ENCODE measurements at regions not wholly inside any gene's neighbourhood (a gene's known extent, or its start where the extent isn't known, plus 50 kb on each side); places are given as distances from the start of the nearest gene placed in this dataset.
A peak's percentile ranks its signal among the peaks of the same experiment; 100 is the strongest.

DNA sequence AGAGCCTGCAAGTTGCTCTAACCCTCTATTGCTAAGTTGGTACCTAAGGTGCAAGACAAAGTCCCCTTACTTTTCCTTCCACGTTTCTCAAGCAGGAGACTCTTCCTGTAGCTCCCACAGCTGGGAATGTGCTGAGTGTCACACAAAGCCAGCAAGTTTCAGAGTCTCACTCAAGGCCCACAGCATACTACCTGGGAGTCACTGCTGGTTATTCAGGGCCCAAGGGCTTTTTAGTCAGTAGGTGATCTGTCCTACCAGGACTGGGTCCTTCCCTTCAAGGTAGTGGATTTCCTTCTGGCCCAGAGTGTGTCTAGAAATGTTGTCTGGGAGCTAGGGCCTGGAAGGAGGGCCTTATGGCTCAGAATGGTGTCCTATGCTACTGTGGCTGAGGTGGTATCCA, 261.9 kb upstream of the CITED2 start:
- DNase-seq (ENCODE audit: low read depth in 4 of 4, low spot score in 3 of 4) = no peak

DNA sequence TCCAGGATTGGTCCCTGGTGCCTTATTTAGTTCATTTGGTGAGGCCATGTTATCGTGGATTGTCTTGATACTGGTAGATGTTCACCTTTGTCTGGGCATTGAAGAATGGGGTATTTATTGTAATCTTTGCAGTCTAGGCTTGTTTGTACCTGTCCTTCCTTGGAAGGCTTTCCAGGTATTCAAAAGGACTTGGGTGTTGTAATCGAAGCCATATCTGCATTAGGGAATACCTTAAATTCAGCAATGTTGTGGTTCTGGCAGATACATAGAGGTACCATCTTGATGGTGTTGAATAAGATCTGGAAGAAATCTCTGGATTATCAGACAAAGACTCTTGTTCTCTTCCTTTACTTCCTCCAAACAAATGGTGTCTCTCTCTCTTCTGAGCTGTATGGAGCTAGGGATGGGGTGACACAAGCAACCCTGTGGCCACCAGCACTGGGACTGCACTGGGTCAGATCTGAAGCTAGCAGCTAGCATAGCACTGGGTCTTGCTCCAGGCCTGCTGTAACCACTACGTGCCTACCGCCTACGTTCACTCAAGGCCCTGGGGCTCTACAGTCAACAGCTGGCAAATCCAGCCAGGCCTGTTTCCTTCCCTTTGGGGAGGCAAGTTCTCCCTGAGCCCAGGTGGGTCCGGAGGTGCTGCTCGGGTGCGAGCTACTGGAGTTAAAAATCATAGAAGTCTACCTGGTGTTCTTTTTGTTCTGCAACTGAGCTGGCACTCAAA, 261.1 kb upstream of the CITED2 start:
- DNase-seq (ENCODE audit: low read depth in 4 of 4, low spot score in 3 of 4) = no peak

DNA sequence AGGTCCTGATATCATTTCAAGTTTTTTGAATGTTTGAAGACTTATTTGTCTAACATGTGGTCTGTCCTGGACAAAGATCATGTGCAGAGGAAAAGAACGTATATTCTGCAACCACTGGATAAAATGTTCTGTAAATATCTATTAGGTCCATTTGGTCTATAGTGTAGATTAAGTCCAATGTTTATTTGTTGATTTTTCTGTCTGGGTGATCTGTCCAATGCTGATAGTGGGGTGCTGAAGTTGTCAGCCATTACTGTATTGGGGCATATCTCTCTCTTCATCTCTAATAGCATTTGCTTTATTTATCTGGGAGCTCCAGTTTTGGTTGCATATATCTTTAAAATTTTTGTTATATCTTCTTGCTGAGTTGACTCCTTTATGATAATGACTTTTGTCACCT, 258.4 kb upstream of the CITED2 start:
- no peak for DNase-seq (ENCODE audit: low read depth in 4 of 4, low spot score in 3 of 4)

DNA sequence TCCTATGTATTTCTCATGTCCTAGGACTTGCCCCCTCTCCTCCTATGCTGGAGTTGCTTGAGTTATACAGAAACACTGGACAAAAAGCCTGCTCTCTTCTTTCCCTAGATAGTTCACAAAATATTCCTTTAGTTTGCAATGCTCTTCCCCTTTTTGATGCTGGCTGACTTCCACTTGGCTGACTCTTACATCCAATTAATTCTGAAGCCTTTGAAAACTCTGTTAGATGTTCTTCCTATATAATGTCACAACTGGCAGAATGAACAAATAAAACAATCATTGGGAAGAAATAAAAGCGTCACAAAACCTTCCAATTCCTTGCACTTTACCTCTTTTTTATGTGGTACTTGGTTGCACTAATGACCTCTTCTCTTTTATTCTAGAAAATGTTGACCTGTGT, 253.8 kb upstream of the CITED2 start:
- DNase-seq (ENCODE audit: low read depth in 4 of 4, low spot score in 3 of 4) = peak in 2 of 4 donors; percentile 44 to 49

DNA sequence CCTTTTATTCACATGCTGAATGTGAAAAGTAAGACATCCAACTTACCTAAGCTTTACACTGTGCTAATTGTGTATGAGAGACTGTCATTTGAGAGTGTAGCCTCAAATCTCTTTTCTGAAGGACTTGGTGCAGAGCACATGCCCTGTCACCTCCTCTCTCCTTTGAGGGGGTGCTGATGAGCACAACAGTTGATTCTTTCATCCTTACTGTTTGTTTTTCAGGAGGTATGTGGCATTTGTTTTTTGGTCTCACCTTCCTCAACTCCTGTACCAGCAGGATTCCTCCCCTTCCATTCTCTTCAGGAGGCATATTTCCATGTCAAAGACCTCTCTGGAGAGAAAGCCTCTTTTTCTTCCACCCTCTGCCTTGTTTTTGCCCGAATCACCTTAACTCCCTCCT, 252.6 kb upstream of the CITED2 start:
- no peak for DNase-seq (ENCODE audit: low read depth in 4 of 4, low spot score in 3 of 4)

DNA sequence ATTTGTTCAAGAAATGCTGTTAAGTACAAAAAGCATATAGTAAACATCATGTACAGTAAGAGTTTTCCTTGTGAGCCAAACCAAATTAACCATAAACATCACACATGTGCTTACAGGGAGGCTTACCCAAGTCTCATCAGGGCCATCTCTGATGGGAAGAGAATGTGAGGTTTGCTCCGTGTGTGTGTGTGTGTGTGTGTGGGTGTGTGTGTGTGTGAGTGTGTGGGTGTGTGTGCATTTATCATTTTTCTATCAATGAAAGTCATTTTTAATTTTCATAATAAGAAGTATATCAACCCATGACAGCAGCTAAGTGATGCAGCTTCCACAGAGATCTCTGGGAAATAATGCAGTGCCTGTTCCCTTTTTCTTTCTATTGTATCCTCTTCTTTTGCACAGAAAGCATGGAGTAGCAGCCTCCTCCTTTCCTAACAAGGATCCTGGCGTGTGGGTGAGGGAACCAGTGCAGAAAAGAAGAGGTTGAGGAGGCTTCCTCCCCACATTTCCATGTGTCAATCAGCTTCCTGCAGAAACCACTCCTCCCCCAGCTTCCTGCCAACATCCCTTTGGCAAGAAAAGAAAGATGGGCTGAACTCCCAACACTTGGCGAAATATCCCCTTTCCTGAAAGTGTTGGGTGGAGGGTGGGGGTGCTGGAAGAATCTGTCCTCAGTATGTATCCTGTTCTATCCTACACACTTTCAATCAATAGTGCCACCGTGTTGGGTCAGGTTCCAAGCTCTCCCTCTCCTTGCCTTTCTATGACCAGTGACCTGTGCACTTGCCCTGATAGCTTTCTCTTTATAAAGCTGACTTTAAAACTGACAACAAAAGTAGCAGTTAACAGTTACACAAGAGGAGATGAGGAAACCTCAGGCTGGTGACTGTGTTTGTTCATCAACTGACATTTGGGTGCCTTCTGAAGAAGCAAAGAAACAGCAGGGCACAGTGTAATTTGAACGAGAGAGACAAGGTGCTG, 251.8 kb upstream of the CITED2 start:
- DNase-seq (ENCODE audit: low read depth in 4 of 4, low spot score in 3 of 4) = no peak

DNA sequence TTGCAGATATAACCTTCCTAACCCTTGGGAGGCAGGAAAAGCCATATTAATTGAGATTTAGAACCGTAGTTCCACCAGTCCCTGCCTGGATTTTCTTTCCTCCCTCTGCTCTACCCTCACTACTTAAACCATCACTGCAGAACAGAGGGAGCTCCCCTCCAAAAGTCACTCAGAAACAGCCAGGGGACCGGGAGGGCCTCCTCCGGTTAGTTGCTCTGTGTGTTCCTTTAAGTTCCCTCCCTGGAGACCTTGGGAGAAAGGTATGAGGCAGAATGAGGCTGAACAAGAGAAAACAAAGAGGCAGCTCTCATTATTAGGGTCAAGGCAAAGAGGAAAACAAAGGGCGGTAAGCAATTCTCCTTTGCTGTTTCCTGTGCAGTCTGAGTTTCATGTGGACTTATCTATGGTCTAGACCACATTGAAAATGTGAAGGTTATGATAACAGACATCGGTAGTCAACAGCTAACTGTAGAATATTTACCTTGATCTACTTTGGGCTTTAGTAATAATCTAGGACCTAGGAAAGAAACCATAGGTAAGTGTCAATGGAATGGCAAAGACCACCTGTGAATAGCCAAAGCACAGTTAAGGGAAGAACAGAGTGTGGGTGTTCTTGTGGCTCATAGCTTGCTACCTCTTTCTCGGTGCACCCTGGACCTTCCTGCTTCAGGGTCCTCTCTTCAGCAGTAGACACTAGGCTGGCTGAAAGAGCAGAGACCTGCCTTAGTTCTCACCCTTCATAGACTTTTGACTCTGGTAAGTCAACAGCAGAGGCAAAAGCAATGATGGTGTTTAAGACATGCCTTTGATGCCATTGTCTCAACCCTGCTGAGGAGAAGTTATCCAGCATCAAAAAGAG, 250.9 kb upstream of the CITED2 start:
- no peak for DNase-seq (ENCODE audit: low read depth in 4 of 4, low spot score in 3 of 4)

DNA sequence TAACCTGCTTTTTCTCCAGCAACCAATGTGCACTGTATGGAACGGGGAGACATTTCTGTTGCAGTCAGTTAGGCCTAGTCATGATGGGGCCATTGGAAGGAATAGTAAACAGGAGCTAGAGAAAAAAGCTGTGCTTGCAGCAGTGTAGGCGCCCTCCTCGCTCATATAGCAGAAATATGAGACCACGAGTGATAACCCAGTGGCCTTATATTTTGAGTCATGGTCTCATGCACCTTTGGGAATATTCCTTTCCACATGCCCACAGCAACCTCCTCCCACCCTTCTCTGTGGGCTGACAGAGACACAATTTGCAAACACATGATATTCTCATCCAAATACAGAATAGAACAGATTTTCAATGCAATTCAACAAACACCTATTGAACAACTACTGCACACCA, 248.9 kb upstream of the CITED2 start:
- no peak for DNase-seq (ENCODE audit: low read depth in 4 of 4, low spot score in 3 of 4)

DNA sequence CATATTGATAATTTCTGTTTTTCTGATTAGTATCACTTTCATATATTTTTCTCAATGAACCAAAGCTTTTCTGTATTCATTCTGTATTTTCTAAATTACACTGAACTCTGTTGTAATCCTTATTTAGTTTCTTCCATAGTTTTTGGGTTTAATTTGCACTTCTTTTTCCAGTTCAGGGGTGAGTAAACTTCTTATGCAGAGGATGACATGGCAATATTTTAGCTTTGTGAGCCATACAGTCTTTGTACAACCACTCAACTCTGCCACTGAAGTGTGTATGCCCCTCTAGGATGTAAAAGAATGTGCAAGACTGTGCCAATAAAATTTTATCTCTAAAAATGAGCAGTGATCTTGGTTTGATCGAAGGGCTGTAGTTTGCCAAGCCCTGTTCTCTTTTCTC, 239.0 kb upstream of the CITED2 start:
- DNase-seq (ENCODE audit: low read depth in 4 of 4, low spot score in 3 of 4) = no peak

DNA sequence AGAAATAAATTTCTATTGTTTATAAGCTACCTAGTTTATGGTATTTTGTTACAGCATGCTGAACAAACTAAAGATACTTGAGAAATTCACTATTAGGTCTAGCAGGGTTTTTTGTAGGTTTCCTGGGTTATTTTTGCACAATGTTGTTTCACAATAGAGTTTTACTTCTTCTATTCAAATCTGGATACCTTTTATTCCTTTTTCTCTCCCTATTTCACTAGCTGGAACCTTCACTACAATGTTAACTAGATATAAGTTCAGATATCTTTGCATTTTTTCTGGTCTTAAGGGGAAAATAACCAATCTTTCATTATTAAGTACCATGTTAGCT, 237.7 kb upstream of the CITED2 start:
- DNase-seq (ENCODE audit: low read depth in 4 of 4, low spot score in 3 of 4) = no peak

DNA sequence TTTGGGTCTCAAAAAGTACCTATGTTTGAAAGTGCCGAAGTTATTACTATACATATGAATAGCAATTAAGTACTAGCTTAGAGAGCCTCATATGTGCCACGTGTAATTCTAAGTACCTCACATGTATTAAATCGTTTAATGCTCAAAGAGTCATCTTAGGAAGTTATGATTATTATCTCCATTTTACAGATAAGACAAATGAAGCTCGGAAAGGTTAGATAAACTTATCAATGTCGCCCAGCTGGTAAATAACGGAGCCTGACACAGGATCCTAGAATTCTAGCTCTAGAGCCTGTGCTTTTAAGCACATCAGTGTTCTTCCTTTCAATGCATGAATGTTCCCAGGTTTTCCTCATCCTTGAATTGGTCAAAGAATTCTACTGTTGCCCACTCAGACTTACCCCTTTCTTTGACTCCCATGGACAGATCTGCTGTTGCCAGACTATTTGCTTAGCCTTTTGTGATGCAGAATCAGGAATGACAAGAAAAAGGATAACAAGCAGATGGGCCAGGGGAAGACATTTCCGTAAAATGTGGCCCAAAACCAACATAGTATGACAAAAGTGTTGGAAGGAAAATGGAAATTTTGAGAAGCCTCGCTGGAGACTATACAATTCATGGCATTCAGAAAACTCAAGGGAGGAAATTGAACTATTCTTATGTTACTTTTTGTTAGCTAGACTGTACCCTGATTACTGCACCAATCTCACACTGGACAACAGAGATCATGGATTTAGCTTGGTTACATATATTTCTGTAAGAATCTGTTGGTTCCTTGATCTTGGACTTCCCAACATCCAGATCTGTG, 237.1 kb upstream of the CITED2 start:
- DNase-seq (ENCODE audit: low read depth in 4 of 4, low spot score in 3 of 4) = no peak

DNA sequence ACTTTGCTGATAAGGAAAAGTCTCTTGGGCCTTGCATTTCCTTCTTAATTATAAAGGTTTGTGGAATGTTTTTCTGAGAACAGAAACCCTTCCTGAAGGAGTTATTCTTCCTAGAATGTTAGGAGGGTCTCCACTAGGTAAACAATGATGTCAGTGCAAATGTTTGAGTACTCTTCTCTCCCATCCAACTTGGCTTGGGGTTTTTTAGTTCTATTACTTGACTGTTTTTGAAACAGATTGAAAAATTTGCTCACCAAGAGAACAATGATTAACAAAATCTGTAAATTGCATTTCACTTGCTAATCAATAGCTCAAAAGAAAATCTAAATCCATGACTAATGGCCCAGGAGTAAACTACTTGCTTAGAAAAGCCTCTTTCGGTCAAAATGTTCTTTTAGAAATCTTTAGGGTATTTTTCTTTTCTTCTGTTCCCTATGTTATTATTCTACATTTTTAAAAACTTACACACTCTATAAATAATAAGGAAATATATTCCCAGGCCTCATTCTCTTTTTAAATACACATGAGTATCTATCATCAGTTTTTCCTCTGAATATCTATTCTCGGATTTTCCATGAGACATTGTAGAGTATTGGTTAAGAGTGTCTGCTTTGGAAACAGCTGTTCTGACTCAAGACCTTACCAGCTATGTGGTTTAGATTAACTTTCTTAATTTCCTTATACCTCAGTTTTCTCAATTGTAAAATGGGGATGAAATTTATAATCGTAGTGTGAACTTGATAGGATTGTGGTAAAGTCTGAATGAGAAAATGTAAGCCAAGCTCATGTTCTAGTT, 234.2 kb upstream of the CITED2 start:
- DNase-seq (ENCODE audit: low read depth in 4 of 4, low spot score in 3 of 4) = no peak

DNA sequence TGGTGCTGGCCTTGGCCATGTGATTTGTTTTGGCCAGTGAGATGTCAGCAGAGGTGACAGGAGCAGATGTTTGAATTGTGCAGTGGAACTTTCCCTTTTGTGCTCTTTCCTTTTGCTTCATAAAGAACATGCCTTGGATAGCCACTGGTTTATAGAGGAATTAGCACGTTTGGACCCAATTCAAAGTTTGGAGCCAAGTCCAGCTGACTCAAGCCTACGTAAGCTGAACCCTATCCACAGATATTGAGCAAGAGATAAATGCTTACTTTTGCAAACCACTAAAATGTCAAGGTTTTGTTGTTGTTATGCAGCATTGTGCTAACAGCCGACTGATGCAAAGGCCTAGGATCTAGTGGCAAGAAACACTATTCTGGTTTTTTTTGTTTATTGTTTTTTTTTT, 230.9 kb upstream of the CITED2 start:
- DNase-seq (ENCODE audit: low read depth in 4 of 4, low spot score in 3 of 4) = no peak

DNA sequence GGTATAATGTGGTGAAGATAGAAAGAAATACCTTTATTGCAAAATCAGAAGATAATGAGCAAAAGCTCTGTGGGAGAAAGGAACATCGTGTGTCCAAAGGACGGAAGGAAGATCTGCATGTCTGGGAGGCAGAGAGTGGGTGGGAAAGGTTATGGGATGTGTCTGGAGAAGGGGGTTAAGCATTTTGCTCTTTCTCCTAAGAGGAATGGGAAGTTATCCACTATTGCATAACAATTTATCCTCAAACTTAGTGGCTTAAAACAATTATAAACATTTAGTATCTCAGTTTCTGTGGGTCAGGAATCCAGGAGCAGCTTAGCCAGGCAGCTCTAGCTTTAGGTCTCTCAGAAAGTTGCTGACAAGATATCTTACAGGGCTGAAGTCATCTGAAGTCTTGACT, 229.1 kb upstream of the CITED2 start:
- DNase-seq (ENCODE audit: low read depth in 4 of 4, low spot score in 3 of 4) = no peak

DNA sequence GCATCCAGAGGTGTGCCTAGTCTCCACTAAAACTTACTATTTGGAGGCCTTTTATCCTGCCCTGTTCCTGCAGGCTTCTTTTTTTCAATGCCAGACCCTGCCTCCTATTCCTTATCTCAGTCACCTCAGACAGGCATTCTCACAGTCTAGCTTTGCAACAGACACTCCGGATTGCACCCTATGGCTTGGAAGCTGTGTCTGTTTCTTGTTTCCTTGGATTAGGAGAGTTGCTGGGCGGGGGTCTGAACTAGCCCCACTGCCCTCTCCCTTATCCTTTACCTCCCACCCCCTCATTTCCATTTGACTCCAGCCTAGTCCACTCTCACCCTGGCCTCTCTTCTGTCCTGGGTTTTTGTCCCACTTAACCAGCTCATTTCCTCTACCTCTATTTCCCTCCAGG, 228.1 kb upstream of the CITED2 start:
- no peak for DNase-seq (ENCODE audit: low read depth in 4 of 4, low spot score in 3 of 4)

DNA sequence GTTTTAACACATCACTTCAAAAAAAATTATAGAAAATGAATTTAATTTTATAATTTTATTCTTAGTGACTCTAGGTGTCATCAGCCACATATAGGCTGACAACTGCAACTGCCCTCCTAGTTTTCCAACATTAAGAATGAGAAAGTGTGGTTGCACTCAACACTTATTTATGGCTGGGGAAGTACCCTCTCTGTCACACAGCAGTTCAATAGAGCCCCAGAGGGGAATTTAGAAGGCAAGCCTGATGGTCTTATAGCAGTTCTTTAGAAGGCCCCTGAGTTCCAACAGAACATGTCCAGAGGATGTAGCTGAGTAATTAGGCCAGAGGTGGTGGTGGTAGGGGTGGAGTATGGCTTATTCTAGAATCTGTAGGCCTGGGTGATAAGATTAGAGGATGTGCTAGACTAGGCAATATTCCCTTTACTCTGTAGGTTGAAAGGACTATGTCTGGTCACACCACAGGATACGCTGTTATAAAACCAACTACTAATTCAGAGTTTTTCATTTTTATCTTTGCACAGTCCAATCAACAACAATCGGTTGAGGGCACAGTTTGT, 226.5 kb upstream of the CITED2 start:
- DNase-seq (ENCODE audit: low read depth in 4 of 4, low spot score in 3 of 4) = no peak

DNA sequence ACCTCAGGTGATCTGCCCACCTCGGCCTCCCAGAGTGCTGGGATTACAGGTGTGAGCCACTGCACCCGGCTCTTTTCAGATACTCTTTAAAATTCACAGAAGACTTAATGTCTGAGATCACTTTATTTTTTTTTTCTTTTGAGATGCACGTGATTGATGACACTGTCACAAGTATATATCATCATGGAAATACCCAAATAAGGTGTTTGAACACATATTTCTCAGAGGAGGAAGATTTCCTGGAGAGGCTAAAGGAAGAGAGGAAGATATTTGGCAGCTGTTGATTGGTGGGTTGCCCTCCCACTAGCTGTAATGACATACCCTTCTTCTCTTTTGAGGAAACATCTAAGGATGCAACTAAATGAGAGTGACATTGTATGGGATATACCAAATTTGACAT, 225.9 kb upstream of the CITED2 start:
- no peak for DNase-seq (ENCODE audit: low read depth in 4 of 4, low spot score in 3 of 4)

DNA sequence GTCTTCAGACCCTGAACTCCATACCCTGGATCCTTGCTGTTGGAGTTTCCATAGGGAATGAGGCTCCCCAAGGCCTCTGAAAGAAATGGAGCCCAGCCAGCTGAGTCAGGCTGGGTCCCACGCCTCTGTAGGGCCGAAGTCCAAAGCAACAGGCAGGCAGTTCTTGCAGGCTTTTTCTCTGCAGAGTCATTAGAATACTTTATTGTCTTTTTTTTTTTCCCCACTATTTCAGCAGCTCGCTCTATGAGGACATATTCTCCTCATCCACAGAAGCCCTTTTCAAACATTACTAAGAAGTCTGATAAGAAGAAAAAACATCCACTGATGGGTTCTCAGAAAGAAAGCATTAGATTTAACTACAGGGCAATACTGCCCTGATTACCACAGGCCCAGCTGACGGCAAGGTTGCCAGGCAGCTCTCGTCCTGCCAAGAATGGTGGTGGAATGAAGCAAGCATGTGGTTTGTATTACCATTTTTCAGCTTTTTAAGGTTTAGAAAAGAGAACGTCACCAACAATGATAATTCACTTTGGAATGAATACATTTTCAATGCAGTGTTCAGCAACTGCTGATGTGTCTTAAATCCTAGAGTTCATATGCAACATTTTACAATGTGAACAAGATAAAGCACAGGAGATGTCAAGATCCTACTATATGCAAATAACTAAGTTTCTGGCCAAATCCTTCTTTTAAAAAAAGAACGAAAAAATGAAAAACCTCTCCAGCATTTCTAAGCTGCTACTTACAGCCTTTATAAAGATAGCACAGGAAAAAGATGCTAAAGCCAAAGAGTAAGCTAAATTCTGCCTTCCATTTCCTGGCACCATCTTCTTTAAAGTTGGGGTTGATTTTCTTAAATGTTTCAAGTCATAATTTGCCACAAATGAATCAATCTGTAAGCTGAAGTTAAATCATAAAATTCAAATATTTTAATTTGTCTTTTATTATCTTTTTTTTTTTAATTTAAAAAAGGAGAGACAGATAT, 223.6 kb upstream of the CITED2 start:
- peak in 1 of 4 donors; percentile 55 for DNase-seq (ENCODE audit: low read depth in 4 of 4, low spot score in 3 of 4)
